GM19397 (cell line): ENCODE measurements at regions not wholly inside any gene's neighbourhood (a gene's known extent, or its start where the extent isn't known, plus 50 kb on each side); places are given as distances from the start of the nearest gene placed in this dataset.
"Not testable (repeated sequence)": the region's sequence is repeated elsewhere in the genome, so short reads cannot be mapped to it uniquely, and the experiment has no call there.

Experiments
- ATAC-seq: cut with Tn5 transposase; IDR thresholded peaks from one replicate; pipeline ENCODE4 v1.9.1; 2021; ENCODE audit warnings: mild to moderate bottlenecking, moderate library complexity; ENCODE audit not compliant: unreplicated experiment

GRCh38 chr6:63476302-63476701, 96.0 kb upstream of the LOC128125822 start:
- no peak for ATAC-seq

- ATAC-seq, result no peak
Observed at GRCh38 chr6:63477422-63478040, 94.7 kb upstream of the LOC128125822 start.

GRCh38 chr6:63478734-63479133, 93.5 kb upstream of the LOC128125822 start:
- ATAC-seq, result no peak

- no peak for ATAC-seq
Observed at GRCh38 chr6:63486196-63486595, 86.1 kb upstream of the LOC128125822 start.

GRCh38 chr6:63487103-63487813, 85.0 kb upstream of the LOC128125822 start:
- ATAC-seq, result no peak

- ATAC-seq, result no peak
Observed at GRCh38 chr6:63491119-63491518, 81.2 kb upstream of the LOC128125822 start.

GRCh38 chr6:63492476-63492875, 79.8 kb upstream of the LOC128125822 start:
- no peak for ATAC-seq

GRCh38 chr6:63493557-63493956, 78.7 kb upstream of the LOC128125822 start:
- no peak for ATAC-seq

- no peak for ATAC-seq
Observed at GRCh38 chr6:63496361-63496804, 75.9 kb upstream of the LOC128125822 start.

- no peak for ATAC-seq
Observed at GRCh38 chr6:63502156-63502555, 70.1 kb upstream of the LOC128125822 start.

- no peak for ATAC-seq
Observed at GRCh38 chr6:63503199-63503598, 69.1 kb upstream of the LOC128125822 start.

- ATAC-seq, result peak; percentile 97
Observed at GRCh38 chr6:63504777-63505384, 67.4 kb upstream of the LOC128125822 start.

- no peak for ATAC-seq
Observed at GRCh38 chr6:63507096-63507495, 65.2 kb upstream of the LOC128125822 start.

- ATAC-seq, result no peak
Observed at GRCh38 chr6:63509652-63510352, 62.5 kb upstream of the LOC128125822 start.

GRCh38 chr6:63510353-63510686, 62.0 kb upstream of the LOC128125822 start:
- no peak for ATAC-seq

GRCh38 chr6:63510849-63511248, 61.4 kb upstream of the LOC128125822 start:
- ATAC-seq, result no peak

- ATAC-seq, result no peak
Observed at GRCh38 chr6:63514488-63515173, 57.6 kb upstream of the LOC128125822 start.

- not testable (repeated sequence) for ATAC-seq
Observed at GRCh38 chr6:63515227-63515626, 57.1 kb upstream of the LOC128125822 start.

GRCh38 chr6:63516186-63516944, 55.9 kb upstream of the LOC128125822 start:
- ATAC-seq, result no peak

GRCh38 chr6:63517221-63517620, 55.1 kb upstream of the LOC128125822 start:
- no peak for ATAC-seq
